ENCODE measurements at regions not wholly inside any gene's neighbourhood (a gene's known extent, or its start where the extent isn't known, plus 50 kb on each side); places are given as distances from the start of the nearest gene placed in this dataset.
A peak's percentile ranks its signal among the peaks of the same experiment; 100 is the strongest.

DNA sequence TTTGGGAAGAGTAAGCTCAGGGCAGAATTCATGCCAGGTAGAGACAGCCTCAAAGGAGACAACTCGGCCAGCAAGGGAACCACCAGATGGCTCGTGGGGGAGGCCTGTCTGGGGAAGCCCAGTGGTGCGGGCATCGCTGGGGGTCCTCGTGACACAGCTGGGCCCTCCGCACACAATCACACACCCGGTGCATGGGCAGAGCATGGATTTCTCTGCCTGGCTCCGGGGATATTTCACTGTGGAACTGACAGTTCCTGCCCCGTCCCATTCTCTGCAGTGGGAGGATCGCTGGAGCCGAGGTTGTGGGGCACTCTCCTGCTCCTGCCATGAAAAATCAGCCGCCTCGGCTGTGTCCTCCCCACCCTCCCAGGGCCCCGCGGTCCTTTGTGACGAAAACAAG, 108.0 kb downstream of the CRYAA start:
- DNase-seq (ENCODE audit: low read depth in 2 of 3, low spot score in 2 of 3), result no peak

GRCh38 chr21:43275421-43276211, 106.8 kb downstream of the CRYAA start:
- DNase-seq (ENCODE audit: low read depth in 2 of 3, low spot score in 2 of 3), result no peak

- no peak for DNase-seq (ENCODE audit: low read depth in 2 of 3, low spot score in 2 of 3)
Measured at GRCh38 chr21:43274946-43275310, 106.1 kb downstream of the CRYAA start.

DNA sequence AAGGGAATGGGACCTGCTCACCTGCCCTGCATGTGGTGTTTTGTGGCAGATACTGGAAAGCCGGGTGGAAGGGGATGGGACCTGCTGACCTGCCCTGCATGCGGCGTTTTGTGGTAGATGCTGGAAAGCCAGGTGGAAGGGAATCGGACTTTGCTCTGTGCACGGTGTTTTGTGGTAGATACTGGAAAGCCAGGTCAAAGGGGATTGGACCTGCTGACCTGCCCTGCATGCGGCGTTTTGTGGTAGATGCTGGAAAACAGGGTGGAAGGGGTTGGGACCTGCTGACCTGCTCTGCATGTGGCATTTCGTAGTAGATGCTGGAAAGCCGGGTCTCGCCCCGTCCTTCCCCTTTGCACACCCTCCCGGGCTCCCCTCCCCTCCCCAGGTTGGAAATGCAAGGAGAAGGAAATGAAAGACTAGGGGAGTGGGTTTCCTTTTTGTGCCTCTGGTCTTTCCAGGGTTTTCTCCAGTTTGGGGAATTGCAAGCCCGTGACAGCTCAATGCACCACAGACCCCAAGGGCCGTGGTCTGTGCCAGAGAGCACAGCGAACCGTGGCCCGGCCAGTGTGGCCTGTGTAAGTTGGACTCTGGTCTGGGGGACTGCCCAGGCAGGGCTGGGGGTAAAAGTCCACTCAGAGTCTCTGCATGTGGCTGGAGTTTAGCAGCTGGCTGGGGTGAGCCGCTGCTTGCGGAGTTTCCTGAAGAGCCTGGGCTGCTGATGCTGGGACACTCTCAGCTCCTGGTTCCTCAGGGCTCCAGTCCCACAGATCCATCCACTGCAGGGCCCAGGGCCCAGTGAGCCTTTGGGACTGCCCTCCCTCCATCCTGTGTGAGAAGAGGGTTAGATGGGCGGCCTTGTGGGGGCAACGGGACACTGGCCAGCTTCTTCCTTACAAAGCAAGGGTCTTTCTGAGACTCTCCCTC, 105.5 kb downstream of the CRYAA start:
- no peak for DNase-seq (ENCODE audit: low read depth in 2 of 3, low spot score in 2 of 3)

DNA sequence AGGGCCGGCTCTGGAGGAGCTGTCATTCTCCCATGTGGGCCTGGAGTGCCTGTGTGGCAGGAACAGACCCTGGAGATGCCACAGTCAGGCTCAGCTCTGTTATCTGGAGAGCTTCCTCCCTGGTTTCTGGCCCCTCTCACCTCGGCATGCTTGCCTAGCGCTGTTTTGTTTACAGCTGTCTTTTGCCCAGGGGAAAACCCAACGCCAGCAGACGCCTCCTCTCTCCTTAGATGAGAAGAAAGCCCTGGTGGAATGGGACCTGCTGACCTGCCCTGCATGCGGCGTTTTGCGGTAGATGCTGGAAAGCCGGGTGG, 104.9 kb downstream of the CRYAA start:
- no peak for DNase-seq (ENCODE audit: low read depth in 2 of 3, low spot score in 2 of 3)

DNA sequence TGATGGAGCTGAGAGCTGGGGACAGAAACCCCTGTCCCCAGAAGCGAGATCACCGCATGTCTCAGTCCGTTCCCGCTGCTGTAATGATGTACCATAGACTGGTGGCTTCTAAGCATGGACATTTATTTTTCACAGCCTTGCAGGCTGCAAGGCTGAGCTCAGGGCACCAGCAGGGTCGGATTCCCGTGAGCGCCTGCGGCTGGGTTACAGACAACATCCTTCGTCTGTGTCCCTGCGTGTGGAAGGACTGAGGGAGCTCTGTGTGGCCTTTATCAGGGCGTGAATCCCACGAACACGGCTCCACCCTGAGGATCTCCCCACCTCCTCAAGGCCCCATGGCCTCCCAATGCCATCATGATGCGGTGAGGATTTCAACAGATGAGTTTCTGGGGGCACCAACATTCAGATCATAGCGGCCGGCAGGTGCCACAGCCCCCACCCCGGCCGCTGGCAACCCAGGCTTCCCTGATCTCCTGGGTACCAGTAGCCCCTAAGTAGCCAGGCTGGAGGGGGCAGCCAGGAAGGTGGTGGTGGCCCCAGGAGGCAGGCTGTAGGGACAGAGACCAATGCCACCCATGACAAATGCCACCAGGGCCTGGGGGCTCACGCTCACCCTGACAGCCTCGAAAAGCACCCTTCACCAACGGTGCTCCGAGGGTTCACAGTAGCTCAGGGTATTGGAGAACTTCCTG, 104.4 kb downstream of the CRYAA start:
- DNase-seq (ENCODE audit: low read depth in 2 of 3, low spot score in 2 of 3), result no peak

- DNase-seq (ENCODE audit: low read depth in 2 of 3, low spot score in 2 of 3), result no peak
Measured at GRCh38 chr21:43272591-43272990, 103.8 kb downstream of the CRYAA start.

GRCh38 chr21:43271452-43272020, 102.7 kb downstream of the CRYAA start:
- DNase-seq (ENCODE audit: low read depth in 2 of 3, low spot score in 2 of 3), result no peak

DNA sequence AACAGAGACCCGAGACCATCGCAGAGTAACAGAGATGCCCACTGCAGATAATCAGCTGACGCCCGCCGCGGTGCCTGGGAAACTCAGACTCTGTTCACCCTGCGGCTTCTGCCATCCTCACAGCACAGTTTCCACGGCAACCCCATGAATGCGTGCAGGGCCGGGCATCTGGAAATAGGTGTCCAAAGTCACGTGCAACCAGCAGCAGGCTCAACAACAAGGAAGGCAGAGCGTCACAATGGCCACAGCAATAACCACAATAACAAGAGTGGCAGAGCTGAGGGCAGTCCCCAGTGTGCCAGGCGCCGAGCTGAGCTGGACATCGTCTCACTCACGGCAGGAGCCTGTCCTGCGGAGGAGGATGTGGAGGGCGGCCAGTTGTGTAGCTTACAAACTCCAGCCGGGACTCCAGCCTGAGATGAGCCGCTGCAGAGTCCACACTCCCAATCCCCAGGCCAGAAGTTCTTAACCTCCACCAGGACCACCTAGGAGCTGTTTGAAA, 102.0 kb downstream of the CRYAA start:
- DNase-seq (ENCODE audit: low read depth in 2 of 3, low spot score in 2 of 3), result no peak

- no peak for DNase-seq (ENCODE audit: low read depth in 2 of 3, low spot score in 2 of 3)
Measured at GRCh38 chr21:43269957-43270705, 101.3 kb downstream of the CRYAA start.

DNA sequence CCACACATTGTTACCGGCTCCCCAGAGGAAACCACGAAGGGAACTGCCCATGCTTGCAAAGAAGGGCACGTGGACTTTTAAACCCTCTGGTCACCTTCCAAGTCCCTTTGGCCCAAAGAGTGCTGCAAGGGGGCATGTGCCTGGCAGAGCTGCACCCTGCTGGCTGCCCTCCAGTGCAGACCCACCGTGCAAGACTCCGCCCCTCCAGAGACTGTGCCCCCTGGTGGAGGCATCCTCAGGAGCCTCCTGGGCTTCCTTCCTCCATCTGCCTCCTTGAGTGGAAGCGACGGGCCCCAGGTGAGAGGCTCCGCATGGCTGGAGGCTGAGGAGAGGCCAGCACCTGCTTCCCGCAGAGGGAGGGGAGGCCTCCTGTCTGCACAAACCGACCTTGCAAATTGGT, 100.6 kb downstream of the CRYAA start:
- peak in 1 of 3 experiments; percentile 8 for DNase-seq (ENCODE audit: low read depth in 2 of 3, low spot score in 2 of 3)

- DNase-seq (ENCODE audit: low read depth in 2 of 3, low spot score in 2 of 3), result no peak
Measured at GRCh38 chr21:43268804-43269186, 100.0 kb downstream of the CRYAA start.

GRCh38 chr21:43268086-43268803, 99.4 kb downstream of the CRYAA start:
- no peak for DNase-seq (ENCODE audit: low read depth in 2 of 3, low spot score in 2 of 3)

GRCh38 chr21:43267391-43268085, 98.7 kb downstream of the CRYAA start:
- DNase-seq (ENCODE audit: low read depth in 2 of 3, low spot score in 2 of 3), result no peak

DNA sequence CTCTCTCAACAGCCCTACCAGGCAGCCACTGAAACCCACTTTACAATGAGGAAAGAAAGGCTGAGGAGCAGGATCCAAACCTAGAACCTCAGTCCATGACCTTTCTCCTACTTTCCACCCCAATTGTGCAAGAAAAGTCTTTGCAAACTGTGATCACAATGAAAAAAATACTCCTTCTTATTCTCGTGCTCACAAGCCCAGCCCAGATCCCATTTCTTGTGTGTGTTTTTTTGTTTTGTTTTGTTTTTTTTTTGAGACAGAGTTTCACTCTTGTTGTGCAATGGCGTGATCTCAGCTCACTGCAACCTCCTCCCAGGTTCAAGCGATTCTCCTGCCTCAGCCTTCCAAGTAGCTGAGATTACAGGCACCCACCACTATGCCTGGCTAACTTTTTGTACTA, 97.7 kb downstream of the CRYAA start:
- no peak for DNase-seq (ENCODE audit: low read depth in 2 of 3, low spot score in 2 of 3)

DNA sequence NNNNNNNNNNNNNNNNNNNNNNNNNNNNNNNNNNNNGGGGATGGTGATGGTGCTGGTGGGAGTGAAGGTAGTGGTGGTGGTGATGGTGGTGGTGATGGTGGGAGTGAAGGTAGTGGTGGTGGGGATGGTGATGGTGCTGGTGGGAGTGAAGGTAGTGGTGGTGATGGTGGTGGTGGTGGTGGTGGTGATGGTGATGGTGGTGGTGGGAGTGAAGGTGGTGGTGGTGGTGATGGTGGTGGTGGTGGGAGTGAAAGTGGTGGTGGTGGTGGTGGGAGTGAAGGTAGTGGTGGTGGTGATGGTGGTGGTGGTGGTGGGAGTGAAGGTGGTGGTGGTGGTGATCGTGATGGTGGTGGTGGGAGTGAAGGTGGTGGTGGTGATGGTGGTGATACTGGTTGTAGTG, 93.6 kb downstream of the CRYAA start:
- no peak for DNase-seq (ENCODE audit: low read depth in 2 of 3, low spot score in 2 of 3)
